GM13977 (cell line): ENCODE measurements at regions not wholly inside any gene's neighbourhood (a gene's known extent, or its start where the extent isn't known, plus 50 kb on each side); places are given as distances from the start of the nearest gene placed in this dataset.

Experiments
- DNase-seq: peaks from one replicate; pipeline ENCODE4 v3.0.0; 2012; ENCODE audit warnings: low spot score
- in situ Hi-C: fragments of 300-500 bp; cut with MboI; formaldehyde crosslinking; loops from one replicate; pipeline ENCODE4 v1.12.0; 2022; ENCODE audit warnings: low sequenced_read_pairs, low pct_unique_long_range_greater_than_20kb, mixed read lengths, inconsistent platforms; ENCODE audit not compliant: unreplicated experiment
- TF ChIP-seq, protein P1 (sequence below): IDR thresholded peaks from 2 replicates; pipeline ENCODE4 v1.5.1; 2012; ENCODE audit warnings: mild to moderate bottlenecking, control low read depth; ENCODE audit not compliant: insufficient read depth; ENCODE audit errors: extremely low read depth, missing control alignments

DNA sequence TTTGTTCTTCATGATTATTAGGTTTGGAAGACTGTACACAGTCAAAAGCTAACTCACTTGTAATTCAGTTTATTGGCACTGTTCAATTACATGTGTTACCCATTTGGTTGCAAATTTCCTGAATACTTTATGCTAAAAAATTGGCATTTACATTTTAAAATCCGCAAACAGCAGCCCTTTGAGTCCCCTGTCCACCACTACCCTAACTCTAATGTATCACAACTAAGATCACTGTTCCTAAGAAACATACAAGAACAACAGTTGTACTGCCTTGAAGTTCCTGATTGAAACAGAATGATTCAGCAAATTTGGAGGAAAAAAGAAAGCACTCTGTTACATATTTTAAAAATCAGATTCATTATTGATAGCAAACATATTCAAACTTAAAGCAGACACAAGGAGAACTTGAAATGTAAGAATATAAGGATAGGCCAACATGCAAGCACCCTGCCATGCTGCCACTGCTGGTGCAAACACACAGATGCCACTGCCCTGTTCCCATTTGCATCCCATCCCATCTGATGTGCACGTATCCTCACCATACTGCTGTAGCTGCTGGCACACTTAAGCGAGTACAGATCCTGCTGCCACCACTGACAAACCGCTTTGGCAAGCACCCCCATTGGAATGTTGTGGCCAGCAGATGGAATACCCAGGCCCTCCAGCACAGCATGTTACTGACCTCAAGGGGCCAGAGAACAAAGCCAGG is 343.4 kb downstream of the PPP1R2C start:
- TF ChIP-seq, protein P1, sequence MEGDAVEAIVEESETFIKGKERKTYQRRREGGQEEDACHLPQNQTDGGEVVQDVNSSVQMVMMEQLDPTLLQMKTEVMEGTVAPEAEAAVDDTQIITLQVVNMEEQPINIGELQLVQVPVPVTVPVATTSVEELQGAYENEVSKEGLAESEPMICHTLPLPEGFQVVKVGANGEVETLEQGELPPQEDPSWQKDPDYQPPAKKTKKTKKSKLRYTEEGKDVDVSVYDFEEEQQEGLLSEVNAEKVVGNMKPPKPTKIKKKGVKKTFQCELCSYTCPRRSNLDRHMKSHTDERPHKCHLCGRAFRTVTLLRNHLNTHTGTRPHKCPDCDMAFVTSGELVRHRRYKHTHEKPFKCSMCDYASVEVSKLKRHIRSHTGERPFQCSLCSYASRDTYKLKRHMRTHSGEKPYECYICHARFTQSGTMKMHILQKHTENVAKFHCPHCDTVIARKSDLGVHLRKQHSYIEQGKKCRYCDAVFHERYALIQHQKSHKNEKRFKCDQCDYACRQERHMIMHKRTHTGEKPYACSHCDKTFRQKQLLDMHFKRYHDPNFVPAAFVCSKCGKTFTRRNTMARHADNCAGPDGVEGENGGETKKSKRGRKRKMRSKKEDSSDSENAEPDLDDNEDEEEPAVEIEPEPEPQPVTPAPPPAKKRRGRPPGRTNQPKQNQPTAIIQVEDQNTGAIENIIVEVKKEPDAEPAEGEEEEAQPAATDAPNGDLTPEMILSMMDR, result no peak
- DNase-seq, result no peak
- in situ Hi-C loops, result no loop called here

DNA sequence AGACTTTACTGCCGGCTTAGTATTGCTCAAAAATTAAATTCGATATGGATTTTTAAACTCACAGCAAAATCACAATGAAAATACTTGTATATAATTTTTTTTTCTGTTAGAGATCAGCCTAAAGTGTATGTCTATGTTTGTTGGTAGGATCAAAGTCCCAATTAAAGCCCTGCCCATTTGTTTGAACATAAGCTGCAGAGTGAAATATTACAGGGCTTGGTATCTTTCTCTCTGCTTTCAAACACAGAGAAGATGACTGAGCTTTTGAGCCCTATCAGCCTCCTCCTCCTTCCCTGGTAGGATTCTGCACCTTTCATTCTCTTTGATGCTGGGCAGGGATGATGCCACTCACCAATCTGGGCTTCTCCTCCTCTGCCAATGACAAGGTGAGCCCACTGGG is 345.4 kb downstream of the PPP1R2C start:
- in situ Hi-C loops, result no loop called here
- TF ChIP-seq, protein P1, result no peak
- DNase-seq, result no peak

DNA sequence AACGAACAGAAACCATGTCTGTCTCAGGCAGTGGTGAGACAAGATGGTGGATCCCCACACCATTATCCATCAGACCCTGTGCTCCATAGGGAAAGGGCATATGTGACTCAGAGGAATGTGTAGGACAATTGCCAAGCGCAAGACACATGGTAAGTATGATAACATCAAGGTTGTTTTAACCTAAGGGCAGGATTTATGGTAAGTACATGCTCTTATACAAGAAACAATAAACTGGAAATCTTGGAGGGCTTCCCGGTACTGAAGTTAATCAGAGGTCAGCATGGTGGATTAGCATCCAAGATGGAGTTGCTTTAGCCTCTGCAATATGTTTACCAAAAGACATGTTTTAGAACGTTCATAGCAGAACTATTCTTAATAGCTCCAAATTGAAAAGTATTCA is 355.0 kb downstream of the PPP1R2C start:
- no peak for DNase-seq
- TF ChIP-seq, protein P1, result no peak
- in situ Hi-C loops, result no loop called here

DNA sequence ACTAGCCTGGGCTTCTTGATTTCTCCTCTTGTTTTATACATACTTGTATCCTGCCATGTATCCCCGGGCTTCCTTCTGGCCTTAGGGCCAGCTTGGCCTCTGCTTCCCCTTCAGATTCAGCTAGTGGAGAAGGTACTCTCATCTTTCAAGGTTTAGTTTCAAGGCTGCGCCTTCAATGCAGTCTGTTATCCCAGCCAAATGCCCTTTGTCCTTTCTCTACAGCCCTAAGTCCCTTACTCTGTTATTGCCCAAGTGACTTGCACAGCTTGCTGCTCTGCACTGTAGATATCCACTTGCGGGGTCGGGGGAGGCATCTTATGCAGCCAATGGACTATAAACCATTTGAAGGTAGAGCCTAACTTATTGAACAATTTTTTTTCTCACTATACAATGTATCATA is 357.5 kb downstream of the PPP1R2C start:
- TF ChIP-seq, protein P1, result no peak
- no peak for DNase-seq
- in situ Hi-C loops, result no loop called here

DNA sequence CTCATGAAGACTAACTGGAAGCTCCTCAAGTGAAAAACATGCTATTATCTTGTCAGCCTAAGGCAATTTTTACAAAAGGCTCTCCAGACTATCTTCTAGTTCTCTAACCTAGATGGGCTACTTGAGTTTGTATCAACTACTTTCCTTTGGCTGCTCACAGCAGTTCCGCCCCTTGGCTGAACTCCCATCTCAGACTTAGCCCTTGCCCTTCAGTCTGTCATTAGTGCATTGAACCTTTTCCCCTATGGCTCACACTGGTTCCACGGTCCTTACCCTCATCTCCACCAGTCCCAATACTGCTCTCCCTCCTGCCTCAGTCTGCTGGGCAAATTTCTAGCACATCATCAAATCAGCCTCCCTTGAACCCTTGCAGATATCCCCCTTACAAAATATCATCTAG is 362.3 kb downstream of the PPP1R2C start:
- in situ Hi-C loops, result no loop called here
- TF ChIP-seq, protein P1, result no peak
- no peak for DNase-seq

DNA sequence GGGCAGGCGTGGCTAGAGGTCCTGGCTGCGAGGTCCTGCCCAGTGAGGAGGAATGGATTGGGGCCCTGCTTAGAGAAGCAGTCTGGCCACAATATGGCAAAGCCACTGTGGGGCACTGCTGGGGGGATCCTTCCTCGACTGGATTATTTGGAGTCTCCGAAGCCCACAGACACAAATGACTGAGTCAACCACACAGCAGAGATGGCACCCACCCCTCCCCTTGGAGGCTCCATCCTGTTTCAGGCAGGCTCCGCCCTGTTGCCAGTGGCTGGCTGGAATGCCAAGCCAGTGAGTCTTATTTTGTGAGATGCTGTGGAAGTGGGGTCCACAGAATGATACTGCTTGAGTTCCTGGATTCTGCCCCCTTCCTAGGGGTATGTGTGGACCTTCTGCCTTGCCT is 363.9 kb downstream of the PPP1R2C start:
- in situ Hi-C loops, result no loop called here
- no peak for DNase-seq
- TF ChIP-seq, protein P1, result no peak
